ENCODE measurements at regions not wholly inside any gene's neighbourhood (a gene's known extent, or its start where the extent isn't known, plus 50 kb on each side); places are given as distances from the start of the nearest gene placed in this dataset.

GRCh38 chr18:67973916-67974315, 457.4 kb upstream of the DSEL start:
- DNase-seq (ENCODE audit: low spot score): no peak

GRCh38 chr18:67969458-67969857, 452.9 kb upstream of the DSEL start:
- DNase-seq (ENCODE audit: low spot score): no peak

DNA sequence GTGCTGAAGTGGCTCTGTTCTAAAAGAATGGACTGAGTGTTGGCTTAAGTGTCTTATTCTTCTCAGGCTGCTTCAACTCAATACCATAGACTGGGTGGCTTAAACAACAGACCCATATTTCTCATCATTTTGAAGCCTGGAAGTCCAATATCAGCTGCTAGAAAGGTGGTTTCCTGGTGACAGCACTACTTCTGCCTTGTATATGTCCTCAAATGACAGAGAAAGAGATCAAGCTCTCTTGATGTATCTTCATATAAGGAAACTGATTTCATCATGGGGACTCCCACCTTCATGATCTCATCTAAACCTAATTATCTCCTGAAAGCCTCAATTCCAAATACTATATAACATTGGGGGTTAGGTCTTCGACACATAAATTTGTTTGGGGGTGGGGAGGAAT, 449.7 kb upstream of the DSEL start:
- DNase-seq (ENCODE audit: low spot score): no peak

GRCh38 chr18:67964462-67964861, 447.9 kb upstream of the DSEL start:
- DNase-seq (ENCODE audit: low spot score): no peak

- no peak for DNase-seq (ENCODE audit: low spot score)
Observed at GRCh38 chr18:67961701-67962440, 445.4 kb upstream of the DSEL start.

DNA sequence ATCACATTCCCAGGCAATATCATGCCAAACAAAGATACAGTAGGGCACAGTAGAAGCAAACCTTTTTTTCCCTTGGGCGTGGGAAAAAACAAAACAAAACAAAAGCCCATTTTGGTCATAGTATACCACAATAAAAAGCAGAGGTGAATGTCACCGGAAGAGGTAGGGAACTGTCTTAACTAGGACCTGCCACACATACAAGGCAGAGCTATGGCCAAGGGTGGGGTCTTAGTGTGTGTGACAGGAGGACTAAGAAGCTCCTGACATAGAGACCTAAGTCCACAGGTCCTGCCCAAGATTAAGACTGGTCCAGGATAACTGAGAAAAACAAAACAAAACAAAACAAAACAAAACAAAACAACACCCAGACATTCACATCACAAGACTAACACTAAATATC, 441.2 kb upstream of the DSEL start:
- DNase-seq (ENCODE audit: low spot score): no peak

DNA sequence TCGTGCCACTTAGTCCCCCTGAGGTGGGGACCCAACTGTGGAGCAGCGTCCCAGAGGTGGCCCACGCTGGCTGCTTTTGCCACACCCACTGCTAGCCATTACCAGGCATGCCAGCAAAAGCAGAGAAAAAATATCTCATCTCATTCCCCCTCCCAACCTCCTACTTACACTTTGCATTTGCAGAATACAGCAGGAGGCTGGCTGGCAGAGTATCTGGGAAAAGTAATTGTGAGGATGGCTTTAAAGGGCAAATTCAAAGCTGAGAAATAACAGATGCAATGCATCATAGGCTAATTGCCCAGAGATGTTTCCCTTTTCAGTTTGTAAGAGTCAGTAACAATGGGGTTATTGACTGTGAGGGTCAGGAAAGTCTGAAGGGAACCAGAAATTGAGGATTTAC, 438.1 kb upstream of the DSEL start:
- DNase-seq (ENCODE audit: low spot score): no peak

- DNase-seq (ENCODE audit: low spot score): no peak
Observed at GRCh38 chr18:67951137-67951536, 434.6 kb upstream of the DSEL start.

GRCh38 chr18:67938660-67939059, 422.1 kb upstream of the DSEL start:
- no peak for DNase-seq (ENCODE audit: low spot score)

DNA sequence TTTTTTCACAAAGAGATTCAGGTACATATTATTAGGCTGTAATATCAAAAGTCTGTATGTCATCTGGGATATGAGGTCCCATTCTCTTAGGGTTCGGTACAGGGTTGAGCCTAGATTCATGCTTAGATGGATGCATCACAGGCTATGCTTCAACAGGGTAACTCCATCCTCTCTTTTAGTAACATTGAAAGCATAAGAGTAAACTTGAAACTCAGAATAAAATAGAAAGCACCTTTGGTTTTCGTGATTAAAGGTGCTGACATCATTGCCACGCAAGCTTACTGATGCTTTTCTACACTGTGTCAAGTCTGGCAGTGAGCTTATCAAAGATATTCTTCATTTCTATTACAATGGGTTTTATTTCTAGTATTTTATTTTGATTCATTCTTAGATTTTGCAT, 419.1 kb upstream of the DSEL start:
- no peak for DNase-seq (ENCODE audit: low spot score)

DNA sequence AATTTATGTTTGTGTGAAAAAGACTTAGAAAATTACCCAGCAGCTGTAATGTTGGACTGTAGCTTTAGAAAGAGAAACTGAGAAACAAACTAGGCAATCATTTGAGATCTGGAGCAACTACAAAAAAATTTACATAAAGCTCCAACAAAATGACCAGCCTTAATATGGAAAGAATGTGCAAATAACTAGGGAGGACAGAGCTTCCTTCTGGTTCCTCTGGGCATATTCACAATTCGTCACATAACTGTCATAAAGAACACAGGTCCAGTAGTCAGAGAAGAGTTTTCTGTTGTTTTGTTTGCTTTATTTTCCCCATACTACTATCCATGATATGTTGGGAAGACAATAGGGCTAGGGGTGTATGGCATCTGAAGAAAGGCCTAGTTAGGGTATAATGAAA, 416.8 kb upstream of the DSEL start:
- DNase-seq (ENCODE audit: low spot score): no peak

DNA sequence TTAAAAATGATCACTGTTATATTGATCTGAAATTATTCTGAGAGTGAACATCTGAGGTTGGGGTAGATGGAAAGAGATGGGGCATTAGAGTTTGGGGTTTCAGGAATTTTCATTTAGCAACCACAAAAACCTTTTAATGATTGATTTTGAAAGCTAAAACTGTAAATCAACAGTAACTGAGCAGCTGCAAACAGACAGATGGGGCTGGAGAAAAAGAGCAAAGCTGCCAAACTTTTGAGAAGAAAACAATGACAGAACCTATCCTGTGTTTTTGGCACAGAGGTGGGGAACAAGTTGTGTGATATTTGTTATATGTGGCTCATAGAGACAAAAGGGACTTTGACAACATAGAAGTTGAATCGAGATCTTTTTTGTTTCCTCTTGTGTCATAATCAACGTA, 415.8 kb upstream of the DSEL start:
- no peak for DNase-seq (ENCODE audit: low spot score)

DNA sequence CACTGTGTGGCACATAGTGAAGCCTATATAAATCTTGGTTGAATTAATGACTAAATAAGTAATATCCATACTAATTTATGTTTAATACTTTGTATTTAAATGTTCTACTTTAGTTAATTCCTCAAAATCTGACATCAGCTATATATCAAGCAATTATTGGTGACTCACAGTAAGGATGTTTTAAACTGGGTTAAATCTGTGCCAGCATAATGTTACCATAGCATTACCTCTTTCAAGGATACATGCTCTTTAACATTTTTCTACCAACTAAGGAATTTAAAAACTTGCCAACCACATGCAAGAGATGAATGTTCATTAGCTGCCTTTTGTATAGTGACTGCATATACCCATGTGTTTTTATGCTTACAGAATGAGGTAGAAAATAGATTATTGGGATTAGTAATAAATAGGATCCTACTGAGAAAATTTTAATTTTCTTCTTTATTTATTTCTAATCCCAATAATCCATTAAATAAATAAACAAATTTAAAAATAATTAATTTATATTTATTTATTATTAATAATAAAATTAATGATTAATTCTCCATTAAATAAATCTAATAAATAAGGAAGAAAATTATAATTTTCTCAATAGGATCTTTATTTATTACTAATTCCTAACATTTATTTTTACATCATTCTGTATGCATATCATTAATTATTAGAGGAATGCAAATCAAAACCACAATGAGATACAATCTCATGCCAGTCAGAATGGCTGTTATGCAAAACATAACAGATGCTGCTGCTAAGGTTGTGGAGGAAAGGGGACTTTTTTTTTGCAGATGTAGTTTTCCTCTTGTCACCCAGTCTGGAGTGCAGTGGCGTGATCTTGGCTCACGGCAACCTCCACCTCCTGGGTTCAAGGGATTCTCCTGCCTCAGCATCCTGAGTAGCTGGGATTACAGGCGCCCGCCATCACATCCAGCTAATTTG, 410.7 kb upstream of the DSEL start:
- DNase-seq (ENCODE audit: low spot score): no peak

- DNase-seq (ENCODE audit: low spot score): no peak
Observed at GRCh38 chr18:67924656-67925055, 408.1 kb upstream of the DSEL start.

- no peak for DNase-seq (ENCODE audit: low spot score)
Observed at GRCh38 chr18:67919316-67919715, 402.8 kb upstream of the DSEL start.

- no peak for DNase-seq (ENCODE audit: low spot score)
Observed at GRCh38 chr18:67916097-67916496, 399.6 kb upstream of the DSEL start.

DNA sequence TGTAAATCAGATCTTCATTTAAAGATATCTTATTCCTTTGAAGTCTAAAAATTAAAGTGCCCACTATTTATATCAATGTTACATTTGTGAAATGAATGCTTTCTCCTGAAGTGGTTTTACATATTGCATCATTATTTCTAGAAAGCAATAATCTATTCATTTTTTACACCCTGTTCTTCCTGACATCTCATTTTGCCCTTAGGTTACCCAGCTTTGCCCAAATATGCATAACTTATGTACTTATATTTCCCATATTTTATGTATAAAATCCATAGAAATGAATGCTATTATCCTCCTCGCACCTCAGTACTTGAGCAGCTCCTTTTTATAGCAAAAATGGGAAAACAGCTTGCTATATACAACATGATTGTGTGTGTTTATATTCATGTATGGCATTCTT, 396.5 kb upstream of the DSEL start:
- no peak for DNase-seq (ENCODE audit: low spot score)

GRCh38 chr18:67901573-67901972, 385.1 kb upstream of the DSEL start:
- no peak for DNase-seq (ENCODE audit: low spot score)

DNA sequence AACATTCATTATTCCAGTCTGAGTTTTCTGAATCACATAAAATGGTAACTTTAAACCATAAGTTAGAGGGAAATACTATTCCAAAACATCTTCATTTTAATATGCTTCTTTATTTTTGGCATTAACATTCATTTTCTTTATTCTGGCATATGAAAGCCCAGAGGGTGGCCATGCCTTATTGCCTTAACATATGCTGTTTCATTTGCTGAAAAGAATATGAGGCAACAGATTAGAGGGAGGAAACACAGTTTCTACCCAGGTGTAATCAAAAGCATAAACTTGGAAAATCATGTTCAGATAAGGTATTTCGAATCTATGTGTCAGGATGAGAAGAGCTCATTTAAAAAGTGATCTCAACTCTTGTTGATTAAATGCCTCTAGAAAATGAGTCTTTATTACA, 379.9 kb upstream of the DSEL start:
- DNase-seq (ENCODE audit: low spot score): no peak

DNA sequence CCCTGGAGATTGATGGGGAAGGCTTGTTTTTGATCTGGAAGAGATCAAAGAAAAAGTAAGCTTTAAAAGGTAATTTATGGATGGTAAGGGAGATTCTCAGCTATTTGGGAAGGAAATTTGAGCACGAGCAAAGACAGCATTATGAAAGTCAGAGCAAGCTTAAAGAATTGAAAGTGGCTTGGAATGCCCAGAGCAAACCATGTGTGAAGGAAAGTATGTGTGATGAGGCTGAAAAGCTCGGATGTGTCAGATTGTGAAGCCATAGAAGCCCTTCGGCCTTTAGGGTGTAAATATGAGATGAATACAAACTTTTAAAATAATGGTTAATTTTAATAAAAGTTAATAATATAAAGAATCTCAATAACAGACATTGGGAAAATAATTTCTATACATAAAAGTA, 377.4 kb upstream of the DSEL start:
- no peak for DNase-seq (ENCODE audit: low spot score)

- DNase-seq (ENCODE audit: low spot score): no peak
Observed at GRCh38 chr18:67876871-67877270, 360.4 kb upstream of the DSEL start.

DNA sequence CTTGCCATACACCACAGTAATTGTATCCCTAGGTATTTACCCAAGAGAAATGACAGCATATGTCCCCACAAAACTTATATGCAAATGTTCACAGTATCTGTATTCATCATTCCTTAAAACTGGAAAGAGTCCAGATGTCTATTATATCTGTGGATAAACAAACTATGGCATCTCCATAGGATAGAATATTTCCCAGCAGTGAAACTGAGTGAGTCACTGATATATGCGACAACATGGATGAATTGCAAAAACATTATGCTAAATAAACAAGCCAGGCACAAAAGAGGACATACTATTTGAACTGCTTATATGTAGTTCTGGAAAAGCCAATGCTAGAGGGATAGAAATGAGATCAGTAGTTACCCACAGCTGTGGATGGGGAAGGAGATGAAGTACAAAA, 359.4 kb upstream of the DSEL start:
- DNase-seq (ENCODE audit: low spot score): no peak

DNA sequence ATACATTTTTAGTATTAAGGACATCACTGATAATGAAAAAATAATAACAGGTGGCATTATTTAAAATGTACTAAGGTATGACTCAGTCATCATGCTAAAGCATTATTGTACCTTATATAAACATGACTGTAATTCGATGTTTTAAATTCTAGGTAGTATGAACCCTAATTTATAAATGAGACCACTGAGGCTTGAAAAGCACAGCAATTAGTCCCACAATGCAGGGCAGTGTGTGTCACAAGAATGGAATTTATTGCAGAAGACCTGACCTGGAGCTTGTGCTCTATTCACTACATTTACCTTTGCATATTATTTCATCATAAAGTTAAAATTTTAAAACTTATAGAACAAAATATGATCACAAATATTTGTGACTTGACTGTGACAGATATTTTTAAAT, 358.5 kb upstream of the DSEL start:
- DNase-seq (ENCODE audit: low spot score): no peak

GRCh38 chr18:67865400-67865799, 348.9 kb upstream of the DSEL start:
- no peak for DNase-seq (ENCODE audit: low spot score)

Data from globus pallidus (tissue), 1 donor.